H9 (cell line): ENCODE measurements at regions not wholly inside any gene's neighbourhood (a gene's known extent, or its start where the extent isn't known, plus 50 kb on each side); places are given as distances from the start of the nearest gene placed in this dataset.

Experiments used
- DNase-seq: peaks from one replicate; pipeline ENCODE4 v3.0.0-alpha.2; 2017
- H2AFZ ChIP-seq: one replicate; pipeline ENCODE4 v1.6.1; 2013; ENCODE audit warnings: mild to moderate bottlenecking, low read length, control low read depth, moderate library complexity
- H2AK5ac ChIP-seq: 2 replicates; pipeline ENCODE4 v1.6.1; 2013; ENCODE audit warnings: low read length, control low read depth, mixed read lengths; ENCODE audit not compliant: insufficient read length
- H2BK120ac ChIP-seq: one replicate; pipeline ENCODE4 v1.6.1; 2013; ENCODE audit warnings: low read depth, mild to moderate bottlenecking, low read length, control low read depth, inconsistent platforms; ENCODE audit not compliant: poor library complexity, severe bottlenecking
- H2BK12ac ChIP-seq: 2 replicates; pipeline ENCODE4 v1.6.1; 2013; ENCODE audit warnings: low read length, control low read depth, mixed read lengths, low read depth; ENCODE audit not compliant: insufficient read length
- H2BK15ac ChIP-seq: 2 replicates; pipeline ENCODE4 v1.6.1; 2013; ENCODE audit warnings: low read depth, low read length, control low read depth
- H2BK20ac ChIP-seq: one replicate; pipeline ENCODE4 v1.6.1; 2013; ENCODE audit warnings: low read depth, mild to moderate bottlenecking, low read length, control low read depth, inconsistent platforms; ENCODE audit not compliant: poor library complexity, severe bottlenecking
- H2BK5ac ChIP-seq: 2 replicates; pipeline ENCODE4 v1.6.1; 2013; ENCODE audit warnings: low read length, control low read depth, mixed read lengths; ENCODE audit not compliant: insufficient read length
- H3K14ac ChIP-seq: 2 replicates; pipeline ENCODE4 v1.6.1; 2013; ENCODE audit warnings: low read length, control low read depth; ENCODE audit not compliant: insufficient read depth
- H3K18ac ChIP-seq: 2 replicates; pipeline ENCODE4 v1.6.1; 2013; ENCODE audit warnings: low read depth, mild to moderate bottlenecking, mixed read lengths, low read length, control low read depth; ENCODE audit not compliant: insufficient read length
- H3K23ac ChIP-seq: 2 replicates; pipeline ENCODE4 v1.6.1; 2013; ENCODE audit warnings: low read length, control low read depth, mixed read lengths, low read depth; ENCODE audit not compliant: insufficient read length
- H3K23me2 ChIP-seq: 2 replicates; pipeline ENCODE4 v1.6.1; 2013; ENCODE audit warnings: low read depth, mild to moderate bottlenecking, mixed read lengths, low read length, control low read depth; ENCODE audit not compliant: insufficient read length, poor library complexity, severe bottlenecking
- H3K27ac ChIP-seq: 2 replicates; pipeline ENCODE4 v1.5.1; 2013; ENCODE audit warnings: low read length, control low read depth, mixed read lengths, low read depth; ENCODE audit not compliant: insufficient read length
- H3K27me3 ChIP-seq: 2 replicates; pipeline ENCODE4 v1.6.1; 2013; ENCODE audit warnings: low read length, control low read depth, inconsistent platforms; ENCODE audit not compliant: insufficient read depth
- H3K4ac ChIP-seq: 2 replicates; pipeline ENCODE4 v1.6.1; 2013; ENCODE audit warnings: low read depth, mild to moderate bottlenecking, control low read depth, inconsistent platforms, low read length, moderate library complexity
- H3K4me1 ChIP-seq: 2 replicates; pipeline ENCODE4 v1.6.1; 2013; ENCODE audit warnings: low read length, control low read depth, inconsistent platforms; ENCODE audit not compliant: insufficient read depth
- H3K4me2 ChIP-seq: 2 replicates; pipeline ENCODE4 v1.6.1; 2013; ENCODE audit warnings: low read length, control low read depth, mixed read lengths; ENCODE audit not compliant: insufficient read length, insufficient read depth
- H3K56ac ChIP-seq: 2 replicates; pipeline ENCODE4 v1.6.1; 2013; ENCODE audit warnings: low read depth, mild to moderate bottlenecking, mixed read lengths, low read length, control low read depth; ENCODE audit not compliant: insufficient read length
- H3K79me1 ChIP-seq: 2 replicates; pipeline ENCODE4 v1.6.1; 2013; ENCODE audit warnings: low read depth, mild to moderate bottlenecking, moderate library complexity, low read length, control low read depth, inconsistent platforms; ENCODE audit not compliant: insufficient read depth, poor library complexity, severe bottlenecking
- H3K79me2 ChIP-seq: 2 replicates; pipeline ENCODE4 v1.6.1; 2013; ENCODE audit warnings: low read length, control low read depth, inconsistent platforms; ENCODE audit not compliant: insufficient read depth
- H3K9ac ChIP-seq: 2 replicates; pipeline ENCODE4 v1.6.1; 2013; ENCODE audit warnings: low read length, control low read depth, mixed read lengths; ENCODE audit not compliant: insufficient read length; ENCODE audit errors: extremely low read depth
- H3K9me3 ChIP-seq: one replicate; pipeline ENCODE4 v1.6.1; 2013; ENCODE audit warnings: low read depth, low read length, inconsistent platforms; ENCODE audit not compliant: control insufficient read depth
- H3T11ph ChIP-seq: one replicate; pipeline ENCODE4 v1.6.1; 2013; ENCODE audit warnings: mild to moderate bottlenecking, low read length, control low read depth, inconsistent platforms
- H4K20me1 ChIP-seq: one replicate; pipeline ENCODE4 v1.6.1; 2013; ENCODE audit not compliant: control insufficient read depth, insufficient read length, insufficient read depth
- H4K5ac ChIP-seq: 2 replicates; pipeline ENCODE4 v1.6.1; 2013; ENCODE audit warnings: low read depth, mild to moderate bottlenecking, mixed read lengths, low read length, control low read depth; ENCODE audit not compliant: insufficient read length
- H4K8ac ChIP-seq: replicated peaks from 2 replicates; pipeline ENCODE4 v1.6.1; 2013; ENCODE audit warnings: low read length, control low read depth, mixed read lengths, low read depth; ENCODE audit not compliant: insufficient read length
- H4K91ac ChIP-seq: 2 replicates; pipeline ENCODE4 v1.6.1; 2013; ENCODE audit warnings: low read depth, mild to moderate bottlenecking, moderate library complexity, mixed read lengths, low read length, control low read depth; ENCODE audit not compliant: insufficient read length
- H3K27ac Mint-ChIP-seq, 3 experiments: 2 replicates in 2 of 3; 3 replicates in 1 of 3; pipeline ENCODE4 v1.8.0; 2020 to 2021; ENCODE audit warnings: mixed read lengths in 3 of 3, mild to moderate bottlenecking in 1 of 3, moderate library complexity in 1 of 3
- H3K27me3 Mint-ChIP-seq: 2 replicates; pipeline ENCODE4 v1.8.0; 2021; ENCODE audit warnings: low read depth, mild to moderate bottlenecking, moderate library complexity, mixed read lengths
- H3K36me3 Mint-ChIP-seq, 3 experiments: 2 replicates in 2 of 3; 3 replicates in 1 of 3; pipeline ENCODE4 v1.8.0; 2020 to 2021; ENCODE audit warnings: low read depth in 3 of 3, mixed read lengths in 3 of 3; ENCODE audit not compliant: insufficient read depth in 1 of 3
- H3K4me1 Mint-ChIP-seq, 2 experiments: 2 replicates each; pipeline ENCODE4 v1.8.0; 2020; ENCODE audit warnings: mixed read lengths in 2 of 2
- H3K4me3 Mint-ChIP-seq, 2 experiments: 2 replicates in 1 of 2; 3 replicates in 1 of 2; pipeline ENCODE4 v1.8.0; 2020 to 2021; ENCODE audit warnings: mild to moderate bottlenecking in 2 of 2, mixed read lengths in 2 of 2, moderate library complexity in 1 of 2
- H3K9me3 Mint-ChIP-seq, 2 experiments: 2 replicates in 1 of 2; 3 replicates in 1 of 2; pipeline ENCODE4 v1.8.0; 2020; ENCODE audit warnings: mild to moderate bottlenecking in 2 of 2, mixed read lengths in 2 of 2, moderate library complexity in 1 of 2
- WGBS: extraction: QIAGEN DNeasy Blood & Tissue Kit; methylation state at CpG from one replicate; pipeline ENCODE4 v1.1.7; 2013; ENCODE audit warnings: missing lambda C conversion rate, low lambda C conversion rate, mixed read lengths; ENCODE audit not compliant: insufficient read length; ENCODE audit errors: extremely low coverage; 5-methylcytosine and 5-hydroxymethylcytosine counted together
- TF ChIP-seq, protein P1 (sequence below): fragments of 200-600 bp; sonication (generic); conservative IDR thresholded peaks from 3 replicates; pipeline ENCODE4 v1.8.0; 2021; ENCODE audit warnings: antibody characterized with exemption, mild to moderate bottlenecking

GRCh38 chr13:74596691-74597090, 462.5 kb upstream of the KLF12 start:
- Histone ChIP-seq H3K79me2 (no peaks in the 10 kb centered on the region), H3K9me3 (no peaks in the 10 kb centered on the region), H3K23ac (no peak overlapping the region), H2AK5ac (no peak overlapping the region), H3K4me1 (peaks cover 3% of the 10 kb centered on the region; the same call in 1 of the 2 replicates), H3K4ac (no peak overlapping the region), H3K14ac (no peak overlapping the region), H3K79me1 (no peaks in the 10 kb centered on the region), H2BK15ac (no peak overlapping the region), H3K4me2 (no peak overlapping the region), H4K8ac (no peak overlapping the region), H2BK5ac (no peak overlapping the region), H3K18ac (no peak overlapping the region), H2BK120ac (no peak overlapping the region), H3K9ac (no peak overlapping the region), H2BK20ac (no peak overlapping the region), H3K23me2 (no peaks in the 10 kb centered on the region), H3K56ac (no peak overlapping the region), H4K5ac (no peak overlapping the region), H3K27ac (no peak overlapping the region), H2BK12ac (no peak overlapping the region), H2AFZ (no peak overlapping the region), H3K27me3 (no peaks in the 10 kb centered on the region), H4K91ac (no peak overlapping the region), H4K20me1 (no peaks in the 10 kb centered on the region), H3T11ph (no peak overlapping the region)
- Mint-ChIP-seq H3K4me1 (peaks cover 6 to 10% of the 10 kb centered on the region in 2 experiments), H3K27ac (no peak overlapping the region), H3K27me3 (no peaks in the 10 kb centered on the region), H3K36me3 (no peaks in the 10 kb centered on the region), H3K9me3 (no peaks in the 10 kb centered on the region), H3K4me3 (no peak overlapping the region)
- DNase-seq = no peak
- TF ChIP-seq, protein P1, sequence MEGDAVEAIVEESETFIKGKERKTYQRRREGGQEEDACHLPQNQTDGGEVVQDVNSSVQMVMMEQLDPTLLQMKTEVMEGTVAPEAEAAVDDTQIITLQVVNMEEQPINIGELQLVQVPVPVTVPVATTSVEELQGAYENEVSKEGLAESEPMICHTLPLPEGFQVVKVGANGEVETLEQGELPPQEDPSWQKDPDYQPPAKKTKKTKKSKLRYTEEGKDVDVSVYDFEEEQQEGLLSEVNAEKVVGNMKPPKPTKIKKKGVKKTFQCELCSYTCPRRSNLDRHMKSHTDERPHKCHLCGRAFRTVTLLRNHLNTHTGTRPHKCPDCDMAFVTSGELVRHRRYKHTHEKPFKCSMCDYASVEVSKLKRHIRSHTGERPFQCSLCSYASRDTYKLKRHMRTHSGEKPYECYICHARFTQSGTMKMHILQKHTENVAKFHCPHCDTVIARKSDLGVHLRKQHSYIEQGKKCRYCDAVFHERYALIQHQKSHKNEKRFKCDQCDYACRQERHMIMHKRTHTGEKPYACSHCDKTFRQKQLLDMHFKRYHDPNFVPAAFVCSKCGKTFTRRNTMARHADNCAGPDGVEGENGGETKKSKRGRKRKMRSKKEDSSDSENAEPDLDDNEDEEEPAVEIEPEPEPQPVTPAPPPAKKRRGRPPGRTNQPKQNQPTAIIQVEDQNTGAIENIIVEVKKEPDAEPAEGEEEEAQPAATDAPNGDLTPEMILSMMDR = no peak
- WGBS = no CpG with 5 or more reads among the region's 5 CpGs
